OCI-LY3 (cell line): ENCODE measurements at regions not wholly inside any gene's neighbourhood (a gene's known extent, or its start where the extent isn't known, plus 50 kb on each side); places are given as distances from the start of the nearest gene placed in this dataset.

Source experiments
- EZH2phosphoT487 ChIP-seq: fragments of 200-600 bp; shearing (Covaris generic); IDR thresholded peaks from 2 replicates; pipeline ENCODE4 v1.6.1; 2018; ENCODE audit warnings: antibody characterized with exemption, mixed run types, low read depth
- TF ChIP-seq, protein P1 (sequence below): fragments of 200-600, 300-600 bp; sonication (generic); IDR thresholded peaks from 2 replicates; pipeline ENCODE4 v1.5.1; 2014; ENCODE audit warnings: antibody characterized with exemption, low read length, low read depth

DNA sequence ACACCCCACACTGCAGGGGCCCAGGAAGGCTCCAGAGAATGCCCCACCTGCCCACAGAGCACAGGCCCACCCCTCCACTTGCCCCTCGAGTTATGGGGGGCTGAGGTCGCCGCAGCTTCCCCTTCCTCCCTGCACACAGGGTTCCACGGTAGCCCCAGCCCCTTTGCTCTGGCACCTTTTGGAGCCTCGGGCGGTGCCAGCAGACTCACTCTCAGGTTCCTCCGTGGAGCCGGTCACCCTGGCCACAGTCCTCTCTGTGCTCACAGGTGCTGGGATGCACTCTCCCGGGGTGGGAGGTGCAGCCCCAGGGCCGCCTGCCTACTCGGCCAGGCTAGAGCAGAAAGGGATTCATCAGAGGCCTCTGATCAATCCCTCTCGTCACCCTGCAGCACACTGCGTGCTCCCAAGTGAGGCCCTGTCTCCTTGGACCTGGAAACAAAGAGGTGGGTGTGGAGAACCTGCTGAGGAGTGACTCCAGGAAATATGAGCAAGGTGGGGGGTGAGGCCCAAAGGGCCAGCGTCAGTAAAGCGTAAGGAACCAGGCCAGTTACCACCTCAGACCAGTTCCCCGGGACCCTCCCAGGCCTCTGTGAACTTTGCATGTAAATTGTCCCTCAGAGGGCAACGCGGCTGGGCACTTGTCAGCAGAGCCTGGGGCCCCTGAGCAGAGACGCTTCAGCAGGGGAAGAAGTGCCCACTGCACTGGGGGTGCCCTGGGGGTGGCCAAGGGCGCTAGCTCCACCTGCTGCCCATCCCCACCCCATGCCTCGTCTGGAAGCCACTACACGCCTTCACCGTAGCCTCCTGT, 167.8 kb downstream of the OLFM1 start:
- TF ChIP-seq, protein P1, sequence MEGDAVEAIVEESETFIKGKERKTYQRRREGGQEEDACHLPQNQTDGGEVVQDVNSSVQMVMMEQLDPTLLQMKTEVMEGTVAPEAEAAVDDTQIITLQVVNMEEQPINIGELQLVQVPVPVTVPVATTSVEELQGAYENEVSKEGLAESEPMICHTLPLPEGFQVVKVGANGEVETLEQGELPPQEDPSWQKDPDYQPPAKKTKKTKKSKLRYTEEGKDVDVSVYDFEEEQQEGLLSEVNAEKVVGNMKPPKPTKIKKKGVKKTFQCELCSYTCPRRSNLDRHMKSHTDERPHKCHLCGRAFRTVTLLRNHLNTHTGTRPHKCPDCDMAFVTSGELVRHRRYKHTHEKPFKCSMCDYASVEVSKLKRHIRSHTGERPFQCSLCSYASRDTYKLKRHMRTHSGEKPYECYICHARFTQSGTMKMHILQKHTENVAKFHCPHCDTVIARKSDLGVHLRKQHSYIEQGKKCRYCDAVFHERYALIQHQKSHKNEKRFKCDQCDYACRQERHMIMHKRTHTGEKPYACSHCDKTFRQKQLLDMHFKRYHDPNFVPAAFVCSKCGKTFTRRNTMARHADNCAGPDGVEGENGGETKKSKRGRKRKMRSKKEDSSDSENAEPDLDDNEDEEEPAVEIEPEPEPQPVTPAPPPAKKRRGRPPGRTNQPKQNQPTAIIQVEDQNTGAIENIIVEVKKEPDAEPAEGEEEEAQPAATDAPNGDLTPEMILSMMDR = no peak
- TF ChIP-seq EZH2phosphoT487 = no peak
